ENCODE measurements at regions not wholly inside any gene's neighbourhood (a gene's known extent, or its start where the extent isn't known, plus 50 kb on each side); places are given as distances from the start of the nearest gene placed in this dataset.

- no peaks in the 10 kb centered on the region for H3K36me3 ChIP-seq (ENCODE audit: control insufficient read depth, insufficient read depth, low read length)
- no peak overlapping the region for H3K27ac ChIP-seq (ENCODE audit: low read depth, low read length)
- H3K27me3 ChIP-seq (ENCODE audit: control insufficient read depth, insufficient read depth, low read length) = no peaks in the 10 kb centered on the region
- H3K9me3 ChIP-seq (ENCODE audit: control insufficient read depth, insufficient read depth, low read length) = no peaks in the 10 kb centered on the region
- no peak overlapping the region for H3K4me3 ChIP-seq (ENCODE audit: low read depth, low read length)
- 0 out of 2 replicates have a peak, but pooled peaks cover 5% of the 10 kb centered on the region for H3K4me1 ChIP-seq (ENCODE audit: control insufficient read depth, insufficient read depth, low read length)
- no peak overlapping the region for H3K9ac ChIP-seq (ENCODE audit: low read depth, low read length)
These were observed 849.4 kb downstream of the SLC4A3 start for GRCh38 chr2:220476877-220477276.

DNA sequence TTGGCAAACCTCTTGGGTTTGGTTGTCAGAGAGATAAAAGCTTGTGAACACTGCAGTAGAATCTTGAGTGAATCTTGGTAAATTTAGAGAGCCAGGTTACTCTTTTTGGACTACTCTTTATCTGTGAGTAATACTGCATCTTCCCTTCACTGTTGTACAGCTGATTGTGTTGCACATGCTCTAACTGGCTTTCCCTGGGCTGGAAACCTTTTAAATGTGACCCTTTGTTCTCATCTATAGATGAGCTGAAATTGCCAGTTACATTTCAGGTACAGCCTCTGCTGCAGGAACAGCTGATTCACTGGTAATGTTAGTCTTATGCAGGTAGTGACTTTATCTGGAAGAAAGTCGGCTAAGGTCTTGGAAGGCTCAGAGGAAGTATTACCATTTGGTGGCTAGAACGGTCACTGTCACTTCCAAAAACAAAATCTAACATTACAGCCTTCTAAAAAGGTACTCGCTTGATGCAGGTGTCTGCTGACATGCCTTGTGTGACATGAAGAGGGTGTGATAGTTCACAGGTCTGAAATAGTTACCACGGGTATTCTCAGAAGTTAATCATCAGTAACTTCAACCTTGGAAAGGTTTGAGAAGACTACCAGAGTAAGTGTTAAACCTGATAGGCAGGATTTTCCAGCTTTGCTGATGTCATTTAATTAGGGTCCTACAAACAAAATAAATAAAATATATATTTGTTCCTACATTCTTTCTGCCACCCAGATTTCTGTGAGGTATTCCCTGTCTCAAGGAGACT is 851.1 kb downstream of the SLC4A3 start:
- Histone ChIP-seq H3K27me3 (ENCODE audit: control insufficient read depth, insufficient read depth, low read length) (no peaks in the 10 kb centered on the region), H3K27ac (ENCODE audit: low read depth, low read length) (no peak overlapping the region), H3K4me3 (ENCODE audit: low read depth, low read length) (no peak overlapping the region)

DNA sequence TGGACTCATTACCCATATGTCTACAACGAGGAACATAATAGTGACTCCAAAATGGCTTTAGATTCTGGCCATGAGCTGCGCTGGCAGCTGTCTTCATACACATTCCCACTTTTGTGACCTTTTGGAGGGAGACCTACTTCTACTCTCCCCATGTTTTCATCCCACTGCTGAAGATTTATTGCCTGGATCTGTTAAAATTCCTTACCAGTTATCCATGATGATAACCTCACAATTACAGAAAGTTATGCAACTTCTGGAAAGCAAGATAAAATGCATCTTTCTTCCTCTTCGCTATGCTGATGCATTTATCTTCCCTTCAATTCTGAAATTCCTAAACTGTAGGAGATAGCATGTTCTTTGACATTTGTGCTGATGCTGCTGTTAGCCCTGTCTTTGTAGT is 855.3 kb downstream of the SLC4A3 start:
- H3K27ac ChIP-seq (ENCODE audit: low read depth, low read length) = no peak overlapping the region
- H3K9me3 ChIP-seq (ENCODE audit: control insufficient read depth, insufficient read depth, low read length) = no peaks in the 10 kb centered on the region
- H3K4me1 ChIP-seq (ENCODE audit: control insufficient read depth, insufficient read depth, low read length) = 0 out of 2 replicates have a peak, but pooled peaks cover 5% of the 10 kb centered on the region
- H3K36me3 ChIP-seq (ENCODE audit: control insufficient read depth, insufficient read depth, low read length) = no peaks in the 10 kb centered on the region
- H3K9ac ChIP-seq (ENCODE audit: low read depth, low read length) = no peak overlapping the region
- no peak overlapping the region for H3K4me3 ChIP-seq (ENCODE audit: low read depth, low read length)
- no peaks in the 10 kb centered on the region for H3K27me3 ChIP-seq (ENCODE audit: control insufficient read depth, insufficient read depth, low read length)

More for the DNA sequence above, 851.1 kb downstream of the SLC4A3 start:
- no peaks in the 10 kb centered on the region for H3K36me3 ChIP-seq (ENCODE audit: control insufficient read depth, insufficient read depth, low read length)
- H3K9ac ChIP-seq (ENCODE audit: low read depth, low read length) = no peak overlapping the region
- no peaks in the 10 kb centered on the region for H3K9me3 ChIP-seq (ENCODE audit: control insufficient read depth, insufficient read depth, low read length)
- H3K4me1 ChIP-seq (ENCODE audit: control insufficient read depth, insufficient read depth, low read length) = 0 out of 2 replicates have a peak, but pooled peaks cover 5% of the 10 kb centered on the region

- H3K4me3 ChIP-seq (ENCODE audit: low read depth, low read length) = no peak overlapping the region
- H3K4me1 ChIP-seq (ENCODE audit: control insufficient read depth, insufficient read depth, low read length) = no peaks in the 10 kb centered on the region
- H3K27ac ChIP-seq (ENCODE audit: low read depth, low read length) = no peak overlapping the region
- no peak overlapping the region for H3K9ac ChIP-seq (ENCODE audit: low read depth, low read length)
- H3K27me3 ChIP-seq (ENCODE audit: control insufficient read depth, insufficient read depth, low read length) = no peaks in the 10 kb centered on the region
- H3K9me3 ChIP-seq (ENCODE audit: control insufficient read depth, insufficient read depth, low read length) = no peaks in the 10 kb centered on the region
- no peaks in the 10 kb centered on the region for H3K36me3 ChIP-seq (ENCODE audit: control insufficient read depth, insufficient read depth, low read length)
These were observed 861.7 kb downstream of the SLC4A3 start for GRCh38 chr2:220489121-220489520.

DNA sequence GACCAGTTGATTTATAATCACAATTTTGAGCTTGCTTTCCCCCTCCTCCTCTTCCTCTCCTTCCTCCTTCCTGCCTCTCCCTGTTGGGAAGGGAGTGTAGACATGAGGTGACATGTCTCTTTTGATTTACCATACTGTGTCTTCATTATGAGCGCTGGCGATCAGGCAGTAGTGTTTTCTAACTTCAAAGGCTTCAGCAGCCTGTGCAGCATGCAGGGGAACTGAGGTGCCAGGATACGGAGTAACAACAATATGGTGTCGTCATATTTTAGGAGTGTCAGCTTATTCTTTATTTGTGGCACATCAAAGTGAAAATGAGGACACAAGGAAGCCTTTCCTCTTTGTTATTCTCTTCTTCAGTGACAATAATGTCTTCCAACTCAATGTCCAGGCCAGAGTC is 864.2 kb downstream of the SLC4A3 start:
- Histone ChIP-seq H3K9ac (ENCODE audit: low read depth, low read length) (no peak overlapping the region), H3K27ac (ENCODE audit: low read depth, low read length) (no peak overlapping the region)

DNA sequence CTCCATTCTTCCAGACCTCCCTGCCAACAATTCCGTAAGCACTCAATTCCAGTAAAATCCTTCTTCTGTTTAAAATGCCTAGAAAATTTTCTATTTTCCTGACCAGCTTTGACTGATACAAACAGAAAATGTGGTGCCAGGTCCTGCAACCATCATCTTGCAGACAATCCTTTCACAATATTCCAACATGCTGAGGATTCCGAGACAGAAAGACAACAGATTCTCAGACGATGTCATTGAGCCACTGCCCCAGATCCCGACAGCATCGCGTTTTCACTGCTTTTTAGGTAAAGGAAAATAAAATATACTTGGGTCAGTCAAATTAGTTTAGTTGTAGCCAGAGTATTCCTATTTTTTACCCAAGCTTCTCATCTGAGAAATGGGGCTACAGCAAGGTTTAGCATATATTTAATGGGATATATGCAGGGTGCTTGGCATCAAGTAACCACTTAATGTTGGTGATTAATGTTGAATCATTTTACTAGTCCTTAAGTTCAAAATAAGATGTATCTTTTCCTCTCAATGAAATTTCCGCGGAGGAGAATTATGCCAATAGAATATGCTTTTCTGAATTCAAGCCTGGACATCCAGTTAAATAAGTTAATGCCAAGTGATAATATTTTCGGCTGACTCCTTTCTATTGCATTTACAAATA is 866.6 kb downstream of the SLC4A3 start:
- H3K27ac ChIP-seq (ENCODE audit: low read depth, low read length) = no peak overlapping the region
- no peaks in the 10 kb centered on the region for H3K4me1 ChIP-seq (ENCODE audit: control insufficient read depth, insufficient read depth, low read length)
- no peaks in the 10 kb centered on the region for H3K27me3 ChIP-seq (ENCODE audit: control insufficient read depth, insufficient read depth, low read length)
- no peaks in the 10 kb centered on the region for H3K36me3 ChIP-seq (ENCODE audit: control insufficient read depth, insufficient read depth, low read length)
- no peaks in the 10 kb centered on the region for H3K9me3 ChIP-seq (ENCODE audit: control insufficient read depth, insufficient read depth, low read length)
- no peak overlapping the region for H3K4me3 ChIP-seq (ENCODE audit: low read depth, low read length)
- no peak overlapping the region for H3K9ac ChIP-seq (ENCODE audit: low read depth, low read length)

More for the DNA sequence above, 864.2 kb downstream of the SLC4A3 start:
- no peaks in the 10 kb centered on the region for H3K9me3 ChIP-seq (ENCODE audit: control insufficient read depth, insufficient read depth, low read length)
- no peaks in the 10 kb centered on the region for H3K27me3 ChIP-seq (ENCODE audit: control insufficient read depth, insufficient read depth, low read length)
- H3K36me3 ChIP-seq (ENCODE audit: control insufficient read depth, insufficient read depth, low read length) = no peaks in the 10 kb centered on the region
- H3K4me3 ChIP-seq (ENCODE audit: low read depth, low read length) = no peak overlapping the region
- no peaks in the 10 kb centered on the region for H3K4me1 ChIP-seq (ENCODE audit: control insufficient read depth, insufficient read depth, low read length)

DNA sequence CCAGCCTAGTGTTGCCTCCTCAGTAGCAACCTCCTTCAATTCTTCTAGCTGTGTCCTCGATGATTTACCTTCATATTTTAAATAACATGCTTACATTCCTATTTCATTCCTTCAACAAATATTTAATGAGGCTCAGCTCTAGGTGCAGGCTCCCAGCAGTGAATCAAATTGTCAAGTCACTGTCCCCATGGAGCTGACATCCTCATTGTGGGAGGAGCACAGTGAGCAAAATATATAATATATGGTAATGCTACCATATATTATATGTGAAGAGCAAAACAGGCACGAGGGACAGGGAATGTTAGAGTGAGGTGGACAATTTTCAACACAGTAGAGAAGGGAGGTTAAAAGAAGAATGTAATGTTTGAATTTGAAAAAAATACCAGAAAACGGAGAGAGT is 869.1 kb downstream of the SLC4A3 start:
- H3K9me3 ChIP-seq (ENCODE audit: control insufficient read depth, insufficient read depth, low read length) = no peaks in the 10 kb centered on the region
- 0 out of 2 replicates have a peak, but pooled peaks cover 3% of the 10 kb centered on the region for H3K4me1 ChIP-seq (ENCODE audit: control insufficient read depth, insufficient read depth, low read length)
- no peaks in the 10 kb centered on the region for H3K36me3 ChIP-seq (ENCODE audit: control insufficient read depth, insufficient read depth, low read length)
- H3K27me3 ChIP-seq (ENCODE audit: control insufficient read depth, insufficient read depth, low read length) = no peaks in the 10 kb centered on the region
- H3K4me3 ChIP-seq (ENCODE audit: low read depth, low read length) = no peak overlapping the region
- H3K9ac ChIP-seq (ENCODE audit: low read depth, low read length) = no peak overlapping the region
- H3K27ac ChIP-seq (ENCODE audit: low read depth, low read length) = no peak overlapping the region

DNA sequence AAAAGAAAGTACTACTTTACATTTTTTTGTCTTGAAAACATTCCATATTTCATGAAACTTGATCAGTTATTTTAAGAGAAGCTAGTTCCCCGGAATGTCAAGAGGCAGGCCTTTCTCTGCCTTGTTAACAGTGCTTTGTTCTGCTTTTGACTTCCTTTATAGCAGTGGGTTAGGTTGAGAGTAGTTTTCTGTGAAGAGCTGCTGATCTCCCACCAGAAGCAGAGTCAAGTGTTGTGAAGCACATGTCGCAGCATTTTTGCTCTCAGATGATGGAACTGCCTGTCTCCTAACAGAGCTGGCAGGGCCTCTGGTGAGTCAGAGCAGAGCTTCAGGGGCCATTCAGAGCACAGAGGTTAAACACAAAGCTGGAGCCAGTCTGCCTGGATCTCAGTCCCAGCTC is 871.8 kb downstream of the SLC4A3 start:
- H3K27me3 ChIP-seq (ENCODE audit: control insufficient read depth, insufficient read depth, low read length) = no peaks in the 10 kb centered on the region
- H3K9ac ChIP-seq (ENCODE audit: low read depth, low read length) = no peak overlapping the region
- no peaks in the 10 kb centered on the region for H3K9me3 ChIP-seq (ENCODE audit: control insufficient read depth, insufficient read depth, low read length)
- H3K4me1 ChIP-seq (ENCODE audit: control insufficient read depth, insufficient read depth, low read length) = peaks cover 9% of the 10 kb centered on the region
- H3K27ac ChIP-seq (ENCODE audit: low read depth, low read length) = no peak overlapping the region
- no peak overlapping the region for H3K4me3 ChIP-seq (ENCODE audit: low read depth, low read length)
- H3K36me3 ChIP-seq (ENCODE audit: control insufficient read depth, insufficient read depth, low read length) = no peaks in the 10 kb centered on the region

GRCh38 chr2:220502539-220502938 is 875.1 kb downstream of the SLC4A3 start:
- Histone ChIP-seq H3K9ac (ENCODE audit: low read depth, low read length) (no peak overlapping the region), H3K9me3 (ENCODE audit: control insufficient read depth, insufficient read depth, low read length) (no peaks in the 10 kb centered on the region), H3K4me3 (ENCODE audit: low read depth, low read length) (no peak overlapping the region), H3K27ac (ENCODE audit: low read depth, low read length) (no peak overlapping the region), H3K27me3 (ENCODE audit: control insufficient read depth, insufficient read depth, low read length) (no peaks in the 10 kb centered on the region), H3K4me1 (ENCODE audit: control insufficient read depth, insufficient read depth, low read length) (peaks cover 33% of the 10 kb centered on the region), H3K36me3 (ENCODE audit: control insufficient read depth, insufficient read depth, low read length) (no peaks in the 10 kb centered on the region)

DNA sequence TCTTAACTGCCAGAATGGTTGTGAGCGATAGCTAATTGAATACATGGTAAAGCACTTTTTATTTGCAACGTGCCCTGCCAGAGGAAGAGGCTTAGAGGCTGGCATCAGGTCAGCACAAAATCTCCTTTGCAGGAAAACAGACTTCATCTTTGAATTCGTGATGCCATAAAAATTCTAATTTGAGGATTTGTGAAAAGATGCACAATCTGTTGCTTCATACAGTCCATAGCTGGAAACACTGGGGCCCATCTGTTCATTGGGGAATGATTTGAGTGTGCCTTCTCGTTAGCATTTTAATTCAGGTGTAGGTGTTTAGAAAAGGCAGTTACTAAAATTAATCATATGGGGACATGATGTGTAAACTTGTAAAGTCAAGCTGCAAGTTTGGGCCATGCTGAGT is 876.0 kb downstream of the SLC4A3 start:
- no peaks in the 10 kb centered on the region for H3K9me3 ChIP-seq (ENCODE audit: control insufficient read depth, insufficient read depth, low read length)
- H3K27ac ChIP-seq (ENCODE audit: low read depth, low read length) = no peak overlapping the region
- H3K27me3 ChIP-seq (ENCODE audit: control insufficient read depth, insufficient read depth, low read length) = no peaks in the 10 kb centered on the region
- no peak overlapping the region for H3K4me3 ChIP-seq (ENCODE audit: low read depth, low read length)
- no peak overlapping the region for H3K9ac ChIP-seq (ENCODE audit: low read depth, low read length)
- H3K36me3 ChIP-seq (ENCODE audit: control insufficient read depth, insufficient read depth, low read length) = no peaks in the 10 kb centered on the region
- H3K4me1 ChIP-seq (ENCODE audit: control insufficient read depth, insufficient read depth, low read length) = peaks cover 33% of the 10 kb centered on the region

GRCh38 chr2:220504938-220505503 is 877.6 kb downstream of the SLC4A3 start:
- Histone ChIP-seq H3K4me3 (ENCODE audit: low read depth, low read length) (no peak overlapping the region), H3K9me3 (ENCODE audit: control insufficient read depth, insufficient read depth, low read length) (no peaks in the 10 kb centered on the region), H3K4me1 (ENCODE audit: control insufficient read depth, insufficient read depth, low read length) (peaks cover 37% of the 10 kb centered on the region), H3K27ac (ENCODE audit: low read depth, low read length) (peak overlapping the region; percentile 42), H3K36me3 (ENCODE audit: control insufficient read depth, insufficient read depth, low read length) (no peaks in the 10 kb centered on the region), H3K9ac (ENCODE audit: low read depth, low read length) (0 out of 2 replicates have a peak overlapping the region, but pooled peaks have one; percentile 0), H3K27me3 (ENCODE audit: control insufficient read depth, insufficient read depth, low read length) (no peaks in the 10 kb centered on the region)

Data from HUES48 (cell line).